Tibial nerve (tissue), 3 donors: ENCODE measurements at regions not wholly inside any gene's neighbourhood (a gene's known extent, or its start where the extent isn't known, plus 50 kb on each side); places are given as distances from the start of the nearest gene placed in this dataset.

Source experiments
- CTCF ChIP-seq, 5 experiments: fragments of 200-600 bp in 3 of 5; fragments of 450-650 bp in 2 of 5; sonication (generic) in 3 of 5; IDR thresholded peaks; one replicate each; pipeline ENCODE4 v1.5.1; 2016 to 2019; ENCODE audit warnings: antibody characterized with exemption in 5 of 5, mild to moderate bottlenecking in 3 of 5, moderate library complexity in 2 of 5
- POLR2A ChIP-seq, 2 donors: fragments of 450-650 bp; IDR thresholded peaks; one replicate each; pipeline ENCODE4 v1.6.1; 2017; ENCODE audit warnings: antibody characterized with exemption in 2 of 2, mild to moderate bottlenecking in 2 of 2, moderate library complexity in 2 of 2

DNA sequence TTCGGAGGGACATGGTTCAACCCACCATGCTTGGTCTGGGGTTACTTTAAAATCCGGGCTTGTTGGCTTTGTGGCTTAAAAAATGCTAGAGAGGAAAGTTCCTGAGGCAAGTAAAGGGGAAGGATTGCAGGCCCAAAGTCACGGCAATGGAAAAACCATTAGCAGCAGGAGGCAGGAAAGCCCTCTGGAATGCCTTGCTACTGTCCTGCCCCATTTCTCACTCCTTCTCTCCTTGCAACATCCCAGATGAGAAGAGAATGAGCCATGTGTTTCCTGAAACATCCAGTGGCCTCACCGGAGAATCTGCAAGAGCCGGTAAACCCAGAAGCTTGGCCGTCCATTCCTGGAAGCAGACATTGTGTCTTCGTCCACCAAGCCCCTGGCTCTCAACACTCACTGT lies 97.4 kb upstream of the LCLAT1 start:
- TF ChIP-seq CTCF (IDR thresholded peaks at IDR 0.05): no peak
- no peak for TF ChIP-seq POLR2A (IDR thresholded peaks at IDR 0.05)
